Duodenal mucosa (tissue), 2 donors: ENCODE measurements at regions not wholly inside any gene's neighbourhood (a gene's known extent, or its start where the extent isn't known, plus 50 kb on each side); places are given as distances from the start of the nearest gene placed in this dataset.

Experiments
- H3K27ac ChIP-seq: one replicate; pipeline ENCODE4 v1.7.0; 2013; ENCODE audit warnings: low read depth, low read length
- H3K27me3 ChIP-seq, 2 donors: one replicate each; pipeline ENCODE4 v1.7.0; 2013; ENCODE audit warnings: low read length in 2 of 2, control low read depth in 1 of 2; ENCODE audit not compliant: insufficient read depth in 2 of 2, control insufficient read depth in 1 of 2
- H3K36me3 ChIP-seq, 2 donors: one replicate each; pipeline ENCODE4 v1.7.0; 2013; ENCODE audit warnings: low read length in 2 of 2, control low read depth in 1 of 2; ENCODE audit not compliant: insufficient read depth in 2 of 2, control insufficient read depth in 1 of 2
- H3K4me1 ChIP-seq, 2 donors: one replicate each; pipeline ENCODE4 v1.7.0; 2013; ENCODE audit warnings: low read length in 2 of 2, control low read depth in 1 of 2; ENCODE audit not compliant: insufficient read depth in 2 of 2, control insufficient read depth in 1 of 2
- H3K4me3 ChIP-seq, 2 donors: one replicate each; pipeline ENCODE4 v1.7.0; 2013; ENCODE audit warnings: low read length in 2 of 2, low read depth in 1 of 2
- H3K9ac ChIP-seq, 2 donors: one replicate each; pipeline ENCODE4 v1.7.0; 2013; ENCODE audit warnings: low read length in 2 of 2, low read depth in 1 of 2
- H3K9me3 ChIP-seq, 2 donors: one replicate each; pipeline ENCODE4 v1.7.0; 2013; ENCODE audit warnings: low read length in 2 of 2, control low read depth in 1 of 2; ENCODE audit not compliant: control insufficient read depth in 1 of 2

DNA sequence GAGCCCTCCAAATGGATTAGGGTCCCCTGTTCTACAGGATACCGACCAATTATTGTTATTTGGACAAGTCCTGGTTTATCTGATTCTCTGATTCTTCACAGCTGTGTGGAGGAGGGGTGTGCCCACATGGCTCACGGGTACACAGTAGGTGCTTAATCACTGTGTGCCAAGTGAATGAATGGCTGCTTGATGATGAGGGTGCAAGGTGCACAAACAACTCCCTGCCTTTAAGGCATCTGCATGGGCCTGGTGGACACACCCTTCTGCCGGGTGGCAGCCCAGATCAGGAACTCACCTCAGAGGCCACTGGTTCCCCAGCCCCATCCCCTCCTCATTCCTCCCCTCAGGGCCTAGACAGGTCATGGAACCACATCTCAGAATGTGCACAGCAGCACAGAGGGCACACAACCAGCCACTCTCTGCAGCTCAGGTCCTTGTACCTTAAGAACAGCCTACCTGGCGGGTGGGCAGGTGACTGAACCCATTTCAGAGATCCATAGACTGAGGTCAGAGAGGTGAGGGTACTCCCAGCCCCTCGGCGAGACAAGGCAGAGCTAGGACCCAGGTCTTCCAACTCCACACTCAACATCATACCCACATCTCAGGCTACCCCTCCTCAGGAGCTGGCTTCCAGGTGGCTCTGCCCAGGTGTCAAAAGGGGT lies 50.3 kb downstream of the SHANK2 start:
- Histone ChIP-seq H3K9me3 (no peaks in the 10 kb centered on the region), H3K27ac (no peak overlapping the region), H3K36me3 (no peaks in the 10 kb centered on the region), H3K4me3 (no peak overlapping the region), H3K4me1 (peaks cover 0 to 2% of the 10 kb centered on the region in 2 donors), H3K9ac (no peak overlapping the region), H3K27me3 (no peaks in the 10 kb centered on the region)

DNA sequence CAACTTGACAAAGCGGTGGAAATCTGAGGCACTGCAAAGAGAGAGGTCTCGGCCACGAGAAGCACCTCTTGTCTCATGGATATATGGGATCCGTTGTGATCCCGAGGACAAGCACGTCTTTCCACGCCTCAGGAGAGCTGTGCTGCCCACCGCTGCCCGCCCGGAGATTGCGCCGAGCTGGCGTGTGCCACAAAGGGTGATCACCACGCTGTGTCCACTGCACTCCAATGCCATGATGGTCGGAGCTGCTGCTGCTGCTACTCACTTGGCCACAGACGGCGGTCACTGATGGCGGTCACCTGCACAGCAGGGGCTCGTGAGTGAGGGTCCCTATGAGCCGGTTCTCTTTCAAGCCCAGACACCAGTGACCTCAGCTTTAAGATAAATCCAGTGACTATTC lies 51.1 kb downstream of the SHANK2 start:
- H3K27ac ChIP-seq: no peak overlapping the region
- no peak overlapping the region for H3K4me3 ChIP-seq
- no peaks in the 10 kb centered on the region for H3K36me3 ChIP-seq
- H3K9me3 ChIP-seq: no peaks in the 10 kb centered on the region
- H3K27me3 ChIP-seq: no peaks in the 10 kb centered on the region
- peaks cover 0 to 2% of the 10 kb centered on the region in 2 donors for H3K4me1 ChIP-seq
- H3K9ac ChIP-seq: no peak overlapping the region

DNA sequence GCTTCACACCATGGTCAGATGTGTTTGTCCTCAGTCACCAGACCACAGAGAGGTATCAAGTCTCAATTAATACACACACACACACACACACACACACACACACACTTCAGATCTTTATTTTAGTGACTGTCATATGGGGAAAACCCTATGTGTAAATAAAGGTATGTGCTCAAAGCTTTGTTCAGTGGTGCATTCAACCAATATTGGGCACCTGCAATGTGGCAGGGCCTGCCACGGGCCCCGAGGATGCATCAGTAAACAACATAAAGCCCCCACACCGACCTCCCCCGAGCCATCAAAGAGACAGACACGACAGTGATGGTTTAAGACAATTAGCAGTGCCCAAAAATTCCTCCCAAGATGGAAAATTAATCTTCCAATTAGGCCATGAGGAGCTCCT lies 51.6 kb downstream of the SHANK2 start:
- Histone ChIP-seq H3K27ac (no peak overlapping the region), H3K36me3 (no peaks in the 10 kb centered on the region), H3K27me3 (no peaks in the 10 kb centered on the region), H3K9me3 (no peaks in the 10 kb centered on the region), H3K9ac (no peak overlapping the region), H3K4me1 (peaks cover 0 to 2% of the 10 kb centered on the region in 2 donors), H3K4me3 (no peak overlapping the region)

DNA sequence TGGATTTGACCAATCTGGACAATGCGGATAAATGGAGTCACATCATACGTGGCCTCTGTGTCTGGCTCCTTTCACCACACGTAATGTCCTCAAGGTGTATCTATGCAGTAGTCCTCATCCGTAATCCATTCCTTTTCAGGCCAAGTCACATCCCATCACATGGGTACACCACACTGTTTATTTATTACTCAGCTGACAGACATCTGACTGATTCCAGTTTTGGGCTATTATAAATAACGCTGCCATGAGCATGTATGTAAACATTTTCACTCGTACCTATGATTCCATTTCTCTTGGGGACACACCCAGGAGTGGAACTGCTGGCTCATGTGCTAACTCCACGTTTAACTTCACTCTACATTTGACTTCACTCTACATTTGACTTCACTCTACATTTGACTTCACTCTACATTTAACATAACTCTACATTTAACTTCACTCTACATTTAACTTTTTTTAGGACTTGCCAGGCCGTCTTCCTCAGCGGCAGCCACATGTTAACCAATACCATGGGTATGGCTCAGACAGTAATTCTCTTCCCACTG lies 52.1 kb downstream of the SHANK2 start:
- H3K36me3 ChIP-seq: no peaks in the 10 kb centered on the region
- H3K27me3 ChIP-seq: no peaks in the 10 kb centered on the region
- no peak overlapping the region for H3K9ac ChIP-seq
- no peak overlapping the region for H3K27ac ChIP-seq
- H3K4me3 ChIP-seq: no peak overlapping the region
- peaks cover 0 to 2% of the 10 kb centered on the region in 2 donors for H3K4me1 ChIP-seq
- H3K9me3 ChIP-seq: no peaks in the 10 kb centered on the region

DNA sequence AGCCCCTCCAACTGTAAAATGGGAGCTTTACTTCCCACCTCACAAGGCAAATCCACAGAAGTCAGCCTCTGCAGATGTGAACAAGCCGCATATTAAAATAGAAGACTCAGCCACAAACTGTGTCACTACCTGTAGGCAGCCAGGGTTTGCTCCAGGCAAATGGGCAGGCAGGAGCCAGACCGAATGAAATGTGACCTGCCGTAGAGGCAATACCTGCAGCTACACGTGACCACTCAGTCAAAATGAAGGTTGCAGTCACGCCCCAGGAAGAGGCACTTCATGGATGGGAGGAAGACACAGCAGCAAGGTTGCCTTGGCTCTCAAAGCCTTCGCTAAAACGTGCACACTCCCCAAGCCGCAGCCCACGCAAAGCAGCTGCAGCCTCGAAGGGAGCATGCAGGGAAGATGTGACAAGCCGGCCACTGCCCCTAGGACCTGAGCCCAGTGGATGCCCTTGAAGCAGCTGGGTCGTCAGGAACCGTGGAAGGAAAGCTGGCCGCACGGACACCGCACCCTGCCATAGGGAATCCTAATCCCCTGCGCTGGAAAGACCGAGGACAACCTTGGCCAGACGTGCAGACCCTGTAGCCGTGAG lies 53.1 kb downstream of the SHANK2 start:
- Histone ChIP-seq H3K27ac (no peak overlapping the region), H3K9ac (no peak overlapping the region), H3K27me3 (no peaks in the 10 kb centered on the region), H3K4me3 (no peak overlapping the region), H3K36me3 (no peaks in the 10 kb centered on the region), H3K4me1 (peaks cover 5 to 8% of the 10 kb centered on the region in 2 donors), H3K9me3 (no peaks in the 10 kb centered on the region)

DNA sequence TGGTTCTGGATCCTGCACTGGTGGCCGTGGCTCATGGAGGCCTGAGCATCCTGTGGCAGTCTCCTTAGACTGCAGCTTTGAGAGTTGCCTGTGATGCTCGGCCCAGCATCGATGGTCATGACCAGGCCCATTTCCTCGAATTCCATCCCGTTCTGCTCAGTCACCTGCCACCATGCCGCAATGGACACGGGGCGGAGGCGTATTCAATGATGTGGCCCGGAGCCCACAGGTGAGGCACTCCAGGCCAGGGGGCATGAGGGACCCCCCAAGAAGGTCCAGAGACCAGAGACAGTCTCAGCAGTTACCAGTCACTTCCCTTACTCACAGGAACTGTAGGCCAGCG lies 53.6 kb downstream of the SHANK2 start:
- H3K4me1 ChIP-seq: peaks cover 10 to 12% of the 10 kb centered on the region in 2 donors
- no peaks in the 10 kb centered on the region for H3K36me3 ChIP-seq
- no peaks in the 10 kb centered on the region for H3K9me3 ChIP-seq
- H3K4me3 ChIP-seq: no peak overlapping the region
- H3K9ac ChIP-seq: no peak overlapping the region
- no peaks in the 10 kb centered on the region for H3K27me3 ChIP-seq
- H3K27ac ChIP-seq: no peak overlapping the region

DNA sequence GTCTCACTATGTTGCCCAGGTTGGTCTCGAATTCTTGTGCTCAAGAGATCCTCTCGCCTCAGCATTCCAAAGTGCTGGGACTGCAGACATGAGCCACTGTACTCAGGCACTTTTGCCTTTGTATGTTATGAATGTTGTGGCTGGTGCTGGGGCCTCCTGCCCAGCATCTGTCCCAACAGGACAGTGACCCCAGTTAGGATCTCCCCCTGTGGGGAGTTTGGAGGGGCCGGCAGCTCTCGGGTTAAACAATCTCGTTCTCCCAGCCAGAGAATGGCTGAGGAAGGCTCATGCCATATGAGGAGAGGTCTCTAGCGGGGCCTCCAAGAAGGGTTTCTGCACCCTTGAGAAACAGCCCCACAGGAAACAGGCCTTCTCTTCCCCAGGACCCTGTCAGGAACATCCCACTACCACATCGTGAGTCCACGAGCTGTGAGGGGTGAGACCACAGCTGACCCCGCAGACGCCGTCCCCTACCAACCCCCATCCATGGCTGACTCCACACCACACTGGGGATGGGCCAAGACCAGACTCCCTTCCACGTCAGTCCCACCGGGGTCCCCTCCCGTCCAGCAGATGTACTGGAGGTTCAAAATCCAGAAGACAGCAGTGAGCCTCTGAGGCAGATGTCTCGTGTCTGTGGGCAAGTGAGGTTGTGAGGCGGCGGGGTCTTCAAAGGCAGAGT lies 54.1 kb downstream of the SHANK2 start:
- H3K9ac ChIP-seq: no peak overlapping the region
- H3K27me3 ChIP-seq: no peaks in the 10 kb centered on the region
- H3K9me3 ChIP-seq: no peaks in the 10 kb centered on the region

DNA sequence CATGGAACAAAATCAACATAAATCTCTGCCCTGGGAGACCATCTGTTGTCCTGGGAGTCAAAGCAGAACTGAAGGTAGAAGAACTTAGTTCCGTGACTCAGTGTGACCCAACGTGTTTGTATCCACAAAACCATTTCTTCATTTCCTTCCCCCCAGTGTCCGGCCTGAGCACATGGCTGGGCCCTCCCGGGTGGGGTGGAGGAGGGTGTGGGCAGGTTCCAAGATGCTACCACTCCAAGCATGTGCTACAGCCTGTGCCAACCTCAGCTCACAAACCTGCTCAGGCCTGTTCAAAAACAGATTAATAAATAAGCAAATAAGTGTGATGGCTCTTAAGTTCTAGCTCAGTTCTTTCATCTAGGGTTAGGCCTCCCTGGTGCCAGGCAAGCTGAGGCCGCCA lies 55.3 kb downstream of the SHANK2 start:
- Histone ChIP-seq H3K9ac (no peak overlapping the region), H3K9me3 (no peaks in the 10 kb centered on the region), H3K27me3 (no peaks in the 10 kb centered on the region), H3K4me1 (peaks cover 16 to 17% of the 10 kb centered on the region in 2 donors), H3K27ac (no peak overlapping the region), H3K36me3 (no peaks in the 10 kb centered on the region), H3K4me3 (no peak overlapping the region)

More for the DNA sequence above, 54.1 kb downstream of the SHANK2 start:
- Histone ChIP-seq H3K27ac (no peak overlapping the region), H3K4me1 (peaks cover 10 to 16% of the 10 kb centered on the region in 2 donors), H3K36me3 (no peaks in the 10 kb centered on the region), H3K4me3 (no peak overlapping the region)

DNA sequence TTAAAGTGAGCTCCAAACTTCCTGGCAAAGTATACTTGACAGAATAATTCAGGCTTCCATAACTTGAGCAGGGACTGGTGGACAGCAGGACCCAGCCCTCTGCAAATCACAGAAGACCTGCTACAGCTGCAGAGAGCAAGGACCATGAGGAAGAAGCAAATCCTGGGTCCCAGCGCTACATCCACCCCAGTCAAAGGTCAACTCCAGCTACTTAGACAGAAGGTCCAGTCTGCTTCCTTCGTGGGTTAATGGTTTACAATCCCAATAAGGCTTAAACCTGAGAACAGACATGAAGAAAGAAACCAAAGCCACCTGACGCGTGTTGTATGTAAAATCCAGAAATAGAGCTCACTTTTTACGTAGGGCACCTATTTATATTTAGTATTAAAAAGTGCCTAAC lies 57.7 kb downstream of the SHANK2 start:
- Histone ChIP-seq H3K4me1 (peaks cover 14 to 17% of the 10 kb centered on the region in 2 donors), H3K27me3 (no peaks in the 10 kb centered on the region), H3K4me3 (no peak overlapping the region), H3K9me3 (no peaks in the 10 kb centered on the region), H3K36me3 (peaks cover 0 to 5% of the 10 kb centered on the region in 2 donors), H3K9ac (no peak overlapping the region), H3K27ac (no peak overlapping the region)

DNA sequence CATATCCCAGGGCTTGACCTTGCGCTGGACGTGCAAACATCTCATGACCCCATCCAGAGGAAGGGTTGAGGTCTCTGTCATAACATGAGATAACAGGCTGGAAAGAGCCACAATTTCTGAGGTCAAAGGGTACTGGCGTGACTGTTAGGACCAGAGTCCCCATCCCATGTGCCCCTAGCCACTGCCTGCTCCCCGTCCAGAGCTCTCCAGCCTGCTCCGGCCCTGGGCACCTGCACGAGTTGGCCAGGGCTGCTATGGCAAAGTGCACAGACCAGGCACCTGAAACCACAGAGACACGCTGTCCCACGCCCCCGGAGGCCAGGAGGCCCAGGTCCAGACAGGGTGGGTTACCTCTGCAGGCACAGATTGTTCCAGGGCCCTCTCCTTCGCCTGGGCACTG lies 58.9 kb downstream of the SHANK2 start:
- Histone ChIP-seq H3K27me3 (no peaks in the 10 kb centered on the region), H3K9me3 (no peaks in the 10 kb centered on the region), H3K36me3 (peaks cover 0 to 5% of the 10 kb centered on the region in 2 donors), H3K27ac (no peak overlapping the region), H3K4me3 (no peak overlapping the region), H3K9ac (no peak overlapping the region), H3K4me1 (peaks cover 14 to 17% of the 10 kb centered on the region in 2 donors)
